PFSK-1 (cell line): ENCODE measurements at regions not wholly inside any gene's neighbourhood (a gene's known extent, or its start where the extent isn't known, plus 50 kb on each side); places are given as distances from the start of the nearest gene placed in this dataset.

Source experiments
- POLR2AphosphoS5 ChIP-seq: IDR thresholded peaks from 2 replicates; pipeline ENCODE4 v1.6.1; 2012; ENCODE audit warnings: low read depth, mild to moderate bottlenecking, control low read depth, low read length, moderate library complexity
- REST ChIP-seq, 2 experiments: IDR thresholded peaks; 2 replicates each; pipeline versions ENCODE4 v1.6.1 to v1.8.0; 2011 to 2012; ENCODE audit warnings: low read depth in 2 of 2, low read length in 2 of 2, control low read depth in 1 of 2, inconsistent platforms in 1 of 2, mild to moderate bottlenecking in 1 of 2, moderate library complexity in 1 of 2; ENCODE audit not compliant: insufficient read depth in 1 of 2

- TF ChIP-seq POLR2AphosphoS5: no peak
- TF ChIP-seq REST (IDR thresholded peaks at IDR 0.05; ENCODE audit: insufficient read depth in 1 of 2, low read depth in 2 of 2, low read length in 2 of 2): no peak
Measured at GRCh38 chr12:127060933-127061332, 1206.0 kb upstream of the TMEM132C start.
